ENCODE measurements at regions not wholly inside any gene's neighbourhood (a gene's known extent, or its start where the extent isn't known, plus 50 kb on each side); places are given as distances from the start of the nearest gene placed in this dataset.

DNA sequence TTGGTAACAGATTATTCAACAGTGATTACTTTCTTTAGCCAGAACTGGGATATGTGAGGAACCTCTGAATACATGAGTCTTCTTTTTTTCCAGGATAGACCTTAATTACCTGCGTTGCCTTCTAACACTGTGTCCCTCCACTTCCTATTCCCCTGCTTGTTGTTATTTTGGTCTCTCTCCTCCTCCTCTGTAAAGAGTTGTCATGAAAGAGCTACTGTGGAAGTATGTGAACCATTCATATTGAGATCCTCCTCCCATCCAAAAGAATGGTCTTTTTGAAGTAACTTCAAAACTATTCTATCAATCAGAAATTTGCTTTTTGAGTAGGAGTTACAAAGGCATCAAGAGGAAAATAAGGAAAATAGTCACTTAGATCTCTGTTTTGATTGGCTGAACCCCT, 420.0 kb upstream of the TENM3 start:
- TF ChIP-seq, protein P1, sequence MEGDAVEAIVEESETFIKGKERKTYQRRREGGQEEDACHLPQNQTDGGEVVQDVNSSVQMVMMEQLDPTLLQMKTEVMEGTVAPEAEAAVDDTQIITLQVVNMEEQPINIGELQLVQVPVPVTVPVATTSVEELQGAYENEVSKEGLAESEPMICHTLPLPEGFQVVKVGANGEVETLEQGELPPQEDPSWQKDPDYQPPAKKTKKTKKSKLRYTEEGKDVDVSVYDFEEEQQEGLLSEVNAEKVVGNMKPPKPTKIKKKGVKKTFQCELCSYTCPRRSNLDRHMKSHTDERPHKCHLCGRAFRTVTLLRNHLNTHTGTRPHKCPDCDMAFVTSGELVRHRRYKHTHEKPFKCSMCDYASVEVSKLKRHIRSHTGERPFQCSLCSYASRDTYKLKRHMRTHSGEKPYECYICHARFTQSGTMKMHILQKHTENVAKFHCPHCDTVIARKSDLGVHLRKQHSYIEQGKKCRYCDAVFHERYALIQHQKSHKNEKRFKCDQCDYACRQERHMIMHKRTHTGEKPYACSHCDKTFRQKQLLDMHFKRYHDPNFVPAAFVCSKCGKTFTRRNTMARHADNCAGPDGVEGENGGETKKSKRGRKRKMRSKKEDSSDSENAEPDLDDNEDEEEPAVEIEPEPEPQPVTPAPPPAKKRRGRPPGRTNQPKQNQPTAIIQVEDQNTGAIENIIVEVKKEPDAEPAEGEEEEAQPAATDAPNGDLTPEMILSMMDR (IDR thresholded peaks at IDR 0.05) = no peak
- TF ChIP-seq POLR2A (IDR thresholded peaks at IDR 0.05) = no peak
